ENCODE measurements at regions not wholly inside any gene's neighbourhood (a gene's known extent, or its start where the extent isn't known, plus 50 kb on each side); places are given as distances from the start of the nearest gene placed in this dataset.

DNA sequence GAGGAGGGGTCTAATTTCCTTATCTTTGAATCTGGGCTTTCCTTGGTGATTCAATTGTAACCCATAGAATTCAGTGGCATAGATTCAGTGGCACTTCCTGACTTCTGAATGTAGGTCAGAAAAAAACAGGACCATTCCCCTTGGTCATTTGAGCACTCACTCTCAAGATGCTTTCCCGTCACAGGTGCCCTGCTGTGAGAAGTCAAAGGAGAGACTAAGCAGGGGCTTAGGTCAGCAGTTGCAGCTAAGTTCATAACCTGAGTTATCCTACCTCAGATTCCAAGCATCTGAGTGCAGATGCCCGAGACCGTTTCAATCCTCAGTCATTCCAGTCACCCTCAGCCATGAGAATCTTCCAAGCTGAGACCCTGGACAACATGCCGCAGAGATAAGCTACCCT lies 506.6 kb downstream of the FRK start:
- ATAC-seq (no peak; the same call in 1 of the 2 replicates), DNase-seq (ENCODE audit: low spot score) (no peak)
- H3K4me1 Mint-ChIP-seq = peaks cover 4% of the 10 kb centered on the region; the same call in 1 of the 2 replicates
- no peak overlapping the region for H3K4me3 Mint-ChIP-seq
- H3K27ac Mint-ChIP-seq = no peak overlapping the region
- H3K27me3 Mint-ChIP-seq (ENCODE audit: low read depth) = peaks cover 23% of the 10 kb centered on the region
- no peaks in the 10 kb centered on the region for H3K36me3 Mint-ChIP-seq
- no peak for TF ChIP-seq ZNF423 (CRISPR knock-in tag; IDR thresholded peaks at IDR 0.05)
- no peak for TF ChIP-seq GRHL2 (CRISPR knock-in tag; IDR thresholded peaks at IDR 0.05; ENCODE audit: insufficient replicate concordance, severe bottlenecking)
- no peak for TF ChIP-seq ATF1 (CRISPR knock-in tag; IDR thresholded peaks at IDR 0.05)
- no peak for TF ChIP-seq ZNF396 (CRISPR knock-in tag; IDR thresholded peaks at IDR 0.05; ENCODE audit: borderline replicate concordance)
- TF ChIP-seq EMX1 (CRISPR knock-in tag; IDR thresholded peaks at IDR 0.05) = no peak
- TF ChIP-seq, protein P1, sequence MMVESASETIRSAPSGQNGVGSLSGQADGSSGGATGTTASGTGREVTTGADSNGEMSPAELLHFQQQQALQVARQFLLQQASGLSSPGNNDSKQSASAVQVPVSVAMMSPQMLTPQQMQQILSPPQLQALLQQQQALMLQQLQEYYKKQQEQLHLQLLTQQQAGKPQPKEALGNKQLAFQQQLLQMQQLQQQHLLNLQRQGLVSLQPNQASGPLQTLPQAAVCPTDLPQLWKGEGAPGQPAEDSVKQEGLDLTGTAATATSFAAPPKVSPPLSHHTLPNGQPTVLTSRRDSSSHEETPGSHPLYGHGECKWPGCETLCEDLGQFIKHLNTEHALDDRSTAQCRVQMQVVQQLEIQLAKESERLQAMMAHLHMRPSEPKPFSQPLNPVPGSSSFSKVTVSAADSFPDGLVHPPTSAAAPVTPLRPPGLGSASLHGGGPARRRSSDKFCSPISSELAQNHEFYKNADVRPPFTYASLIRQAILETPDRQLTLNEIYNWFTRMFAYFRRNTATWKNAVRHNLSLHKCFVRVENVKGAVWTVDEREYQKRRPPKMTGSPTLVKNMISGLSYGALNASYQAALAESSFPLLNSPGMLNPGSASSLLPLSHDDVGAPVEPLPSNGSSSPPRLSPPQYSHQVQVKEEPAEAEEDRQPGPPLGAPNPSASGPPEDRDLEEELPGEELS (CRISPR knock-in tag; IDR thresholded peaks at IDR 0.05) = no peak
- TF ChIP-seq SMAD4 (CRISPR knock-in tag; IDR thresholded peaks at IDR 0.05) = no peak
- TF ChIP-seq, protein P2, sequence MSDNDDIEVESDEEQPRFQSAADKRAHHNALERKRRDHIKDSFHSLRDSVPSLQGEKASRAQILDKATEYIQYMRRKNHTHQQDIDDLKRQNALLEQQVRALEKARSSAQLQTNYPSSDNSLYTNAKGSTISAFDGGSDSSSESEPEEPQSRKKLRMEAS (CRISPR knock-in tag; IDR thresholded peaks at IDR 0.05) = no peak
- ChIA-PET POLR2A (no interaction called here), CTCF (interaction anchor here (0.9 kb wide), 1 partner anchor 9 kb away, joined by 3 read pairs; no protein-coding TSS in a partner anchor)
- H3K9me3 Mint-ChIP-seq = no peaks in the 10 kb centered on the region

DNA sequence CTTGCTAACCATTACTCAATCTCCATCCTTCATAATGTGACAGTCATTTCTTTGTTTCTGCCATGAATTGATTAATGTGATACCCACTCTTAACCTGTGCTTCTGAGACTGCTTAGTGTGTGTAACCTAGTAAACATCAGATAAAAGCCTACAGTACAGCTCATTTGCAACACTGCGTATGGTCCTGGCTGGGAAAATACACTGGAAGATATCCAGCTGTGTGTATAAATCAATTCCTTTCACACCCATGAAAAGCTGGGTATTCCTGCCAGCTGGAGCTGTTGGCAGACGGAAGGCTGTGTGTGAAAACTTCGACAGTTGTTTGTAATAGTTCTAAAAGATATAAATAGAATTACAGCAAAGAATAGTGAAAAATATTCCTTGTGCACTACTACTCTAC lies 509.2 kb downstream of the FRK start:
- ChIA-PET CTCF (no interaction called here), POLR2A (no interaction called here)
- no peak for DNase-seq (ENCODE audit: low spot score)
- peaks cover 4% of the 10 kb centered on the region; the same call in 1 of the 2 replicates for H3K4me1 Mint-ChIP-seq
- no peak for ATAC-seq
- no peak overlapping the region for H3K4me3 Mint-ChIP-seq
- H3K27ac Mint-ChIP-seq = no peak overlapping the region
- no peaks in the 10 kb centered on the region for H3K36me3 Mint-ChIP-seq
- no peaks in the 10 kb centered on the region for H3K9me3 Mint-ChIP-seq
- peaks cover 47% of the 10 kb centered on the region for H3K27me3 Mint-ChIP-seq (ENCODE audit: low read depth)
- TF ChIP-seq, protein P3, sequence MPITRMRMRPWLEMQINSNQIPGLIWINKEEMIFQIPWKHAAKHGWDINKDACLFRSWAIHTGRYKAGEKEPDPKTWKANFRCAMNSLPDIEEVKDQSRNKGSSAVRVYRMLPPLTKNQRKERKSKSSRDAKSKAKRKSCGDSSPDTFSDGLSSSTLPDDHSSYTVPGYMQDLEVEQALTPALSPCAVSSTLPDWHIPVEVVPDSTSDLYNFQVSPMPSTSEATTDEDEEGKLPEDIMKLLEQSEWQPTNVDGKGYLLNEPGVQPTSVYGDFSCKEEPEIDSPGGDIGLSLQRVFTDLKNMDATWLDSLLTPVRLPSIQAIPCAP (CRISPR knock-in tag; IDR thresholded peaks at IDR 0.05) = no peak
- TF ChIP-seq, protein P4, sequence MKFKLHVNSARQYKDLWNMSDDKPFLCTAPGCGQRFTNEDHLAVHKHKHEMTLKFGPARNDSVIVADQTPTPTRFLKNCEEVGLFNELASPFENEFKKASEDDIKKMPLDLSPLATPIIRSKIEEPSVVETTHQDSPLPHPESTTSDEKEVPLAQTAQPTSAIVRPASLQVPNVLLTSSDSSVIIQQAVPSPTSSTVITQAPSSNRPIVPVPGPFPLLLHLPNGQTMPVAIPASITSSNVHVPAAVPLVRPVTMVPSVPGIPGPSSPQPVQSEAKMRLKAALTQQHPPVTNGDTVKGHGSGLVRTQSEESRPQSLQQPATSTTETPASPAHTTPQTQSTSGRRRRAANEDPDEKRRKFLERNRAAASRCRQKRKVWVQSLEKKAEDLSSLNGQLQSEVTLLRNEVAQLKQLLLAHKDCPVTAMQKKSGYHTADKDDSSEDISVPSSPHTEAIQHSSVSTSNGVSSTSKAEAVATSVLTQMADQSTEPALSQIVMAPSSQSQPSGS (CRISPR knock-in tag; IDR thresholded peaks at IDR 0.05; ENCODE audit: borderline replicate concordance, low read depth) = no peak
- TF ChIP-seq MYBL2 (CRISPR knock-in tag; IDR thresholded peaks at IDR 0.05) (no peak), ZNF219 (CRISPR knock-in tag; IDR thresholded peaks at IDR 0.05; ENCODE audit: borderline replicate concordance) (no peak)
- TF ChIP-seq, protein P5, sequence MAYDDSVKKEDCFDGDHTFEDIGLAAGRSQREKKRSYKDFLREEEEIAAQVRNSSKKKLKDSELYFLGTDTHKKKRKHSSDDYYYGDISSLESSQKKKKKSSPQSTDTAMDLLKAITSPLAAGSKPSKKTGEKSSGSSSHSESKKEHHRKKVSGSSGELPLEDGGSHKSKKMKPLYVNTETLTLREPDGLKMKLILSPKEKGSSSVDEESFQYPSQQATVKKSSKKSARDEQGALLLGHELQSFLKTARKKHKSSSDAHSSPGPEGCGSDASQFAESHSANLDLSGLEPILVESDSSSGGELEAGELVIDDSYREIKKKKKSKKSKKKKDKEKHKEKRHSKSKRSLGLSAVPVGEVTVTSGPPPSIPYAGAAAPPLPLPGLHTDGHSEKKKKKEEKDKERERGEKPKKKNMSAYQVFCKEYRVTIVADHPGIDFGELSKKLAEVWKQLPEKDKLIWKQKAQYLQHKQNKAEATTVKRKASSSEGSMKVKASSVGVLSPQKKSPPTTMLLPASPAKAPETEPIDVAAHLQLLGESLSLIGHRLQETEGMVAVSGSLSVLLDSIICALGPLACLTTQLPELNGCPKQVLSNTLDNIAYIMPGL (CRISPR knock-in tag; IDR thresholded peaks at IDR 0.05) = no peak
- TF ChIP-seq, protein P6, sequence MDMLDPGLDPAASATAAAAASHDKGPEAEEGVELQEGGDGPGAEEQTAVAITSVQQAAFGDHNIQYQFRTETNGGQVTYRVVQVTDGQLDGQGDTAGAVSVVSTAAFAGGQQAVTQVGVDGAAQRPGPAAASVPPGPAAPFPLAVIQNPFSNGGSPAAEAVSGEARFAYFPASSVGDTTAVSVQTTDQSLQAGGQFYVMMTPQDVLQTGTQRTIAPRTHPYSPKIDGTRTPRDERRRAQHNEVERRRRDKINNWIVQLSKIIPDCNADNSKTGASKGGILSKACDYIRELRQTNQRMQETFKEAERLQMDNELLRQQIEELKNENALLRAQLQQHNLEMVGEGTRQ (CRISPR knock-in tag; IDR thresholded peaks at IDR 0.05) = no peak
- TF ChIP-seq, protein P7, sequence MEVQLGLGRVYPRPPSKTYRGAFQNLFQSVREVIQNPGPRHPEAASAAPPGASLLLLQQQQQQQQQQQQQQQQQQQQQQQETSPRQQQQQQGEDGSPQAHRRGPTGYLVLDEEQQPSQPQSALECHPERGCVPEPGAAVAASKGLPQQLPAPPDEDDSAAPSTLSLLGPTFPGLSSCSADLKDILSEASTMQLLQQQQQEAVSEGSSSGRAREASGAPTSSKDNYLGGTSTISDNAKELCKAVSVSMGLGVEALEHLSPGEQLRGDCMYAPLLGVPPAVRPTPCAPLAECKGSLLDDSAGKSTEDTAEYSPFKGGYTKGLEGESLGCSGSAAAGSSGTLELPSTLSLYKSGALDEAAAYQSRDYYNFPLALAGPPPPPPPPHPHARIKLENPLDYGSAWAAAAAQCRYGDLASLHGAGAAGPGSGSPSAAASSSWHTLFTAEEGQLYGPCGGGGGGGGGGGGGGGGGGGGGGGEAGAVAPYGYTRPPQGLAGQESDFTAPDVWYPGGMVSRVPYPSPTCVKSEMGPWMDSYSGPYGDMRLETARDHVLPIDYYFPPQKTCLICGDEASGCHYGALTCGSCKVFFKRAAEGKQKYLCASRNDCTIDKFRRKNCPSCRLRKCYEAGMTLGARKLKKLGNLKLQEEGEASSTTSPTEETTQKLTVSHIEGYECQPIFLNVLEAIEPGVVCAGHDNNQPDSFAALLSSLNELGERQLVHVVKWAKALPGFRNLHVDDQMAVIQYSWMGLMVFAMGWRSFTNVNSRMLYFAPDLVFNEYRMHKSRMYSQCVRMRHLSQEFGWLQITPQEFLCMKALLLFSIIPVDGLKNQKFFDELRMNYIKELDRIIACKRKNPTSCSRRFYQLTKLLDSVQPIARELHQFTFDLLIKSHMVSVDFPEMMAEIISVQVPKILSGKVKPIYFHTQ (CRISPR knock-in tag; IDR thresholded peaks at IDR 0.05) = no peak
- TF ChIP-seq, protein P8, sequence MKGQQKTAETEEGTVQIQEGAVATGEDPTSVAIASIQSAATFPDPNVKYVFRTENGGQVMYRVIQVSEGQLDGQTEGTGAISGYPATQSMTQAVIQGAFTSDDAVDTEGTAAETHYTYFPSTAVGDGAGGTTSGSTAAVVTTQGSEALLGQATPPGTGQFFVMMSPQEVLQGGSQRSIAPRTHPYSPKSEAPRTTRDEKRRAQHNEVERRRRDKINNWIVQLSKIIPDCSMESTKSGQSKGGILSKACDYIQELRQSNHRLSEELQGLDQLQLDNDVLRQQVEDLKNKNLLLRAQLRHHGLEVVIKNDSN (CRISPR knock-in tag; IDR thresholded peaks at IDR 0.05) = no peak
- TF ChIP-seq, protein P9, sequence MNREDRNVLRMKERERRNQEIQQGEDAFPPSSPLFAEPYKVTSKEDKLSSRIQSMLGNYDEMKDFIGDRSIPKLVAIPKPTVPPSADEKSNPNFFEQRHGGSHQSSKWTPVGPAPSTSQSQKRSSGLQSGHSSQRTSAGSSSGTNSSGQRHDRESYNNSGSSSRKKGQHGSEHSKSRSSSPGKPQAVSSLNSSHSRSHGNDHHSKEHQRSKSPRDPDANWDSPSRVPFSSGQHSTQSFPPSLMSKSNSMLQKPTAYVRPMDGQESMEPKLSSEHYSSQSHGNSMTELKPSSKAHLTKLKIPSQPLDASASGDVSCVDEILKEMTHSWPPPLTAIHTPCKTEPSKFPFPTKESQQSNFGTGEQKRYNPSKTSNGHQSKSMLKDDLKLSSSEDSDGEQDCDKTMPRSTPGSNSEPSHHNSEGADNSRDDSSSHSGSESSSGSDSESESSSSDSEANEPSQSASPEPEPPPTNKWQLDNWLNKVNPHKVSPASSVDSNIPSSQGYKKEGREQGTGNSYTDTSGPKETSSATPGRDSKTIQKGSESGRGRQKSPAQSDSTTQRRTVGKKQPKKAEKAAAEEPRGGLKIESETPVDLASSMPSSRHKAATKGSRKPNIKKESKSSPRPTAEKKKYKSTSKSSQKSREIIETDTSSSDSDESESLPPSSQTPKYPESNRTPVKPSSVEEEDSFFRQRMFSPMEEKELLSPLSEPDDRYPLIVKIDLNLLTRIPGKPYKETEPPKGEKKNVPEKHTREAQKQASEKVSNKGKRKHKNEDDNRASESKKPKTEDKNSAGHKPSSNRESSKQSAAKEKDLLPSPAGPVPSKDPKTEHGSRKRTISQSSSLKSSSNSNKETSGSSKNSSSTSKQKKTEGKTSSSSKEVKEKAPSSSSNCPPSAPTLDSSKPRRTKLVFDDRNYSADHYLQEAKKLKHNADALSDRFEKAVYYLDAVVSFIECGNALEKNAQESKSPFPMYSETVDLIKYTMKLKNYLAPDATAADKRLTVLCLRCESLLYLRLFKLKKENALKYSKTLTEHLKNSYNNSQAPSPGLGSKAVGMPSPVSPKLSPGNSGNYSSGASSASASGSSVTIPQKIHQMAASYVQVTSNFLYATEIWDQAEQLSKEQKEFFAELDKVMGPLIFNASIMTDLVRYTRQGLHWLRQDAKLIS (CRISPR knock-in tag; IDR thresholded peaks at IDR 0.05; ENCODE audit: borderline replicate concordance) = no peak
